Endothelial cell (in vitro differentiated cells): ENCODE measurements at regions not wholly inside any gene's neighbourhood (a gene's known extent, or its start where the extent isn't known, plus 50 kb on each side); places are given as distances from the start of the nearest gene placed in this dataset.

ENCODE experiments used
- DNase-seq: peaks from one replicate; pipeline ENCODE4 v3.0.0; 2021; ENCODE audit warnings: low spot score
- H3K27ac Mint-ChIP-seq: one replicate; pipeline ENCODE4 v1.8.0; 2021; ENCODE audit warnings: mixed read lengths, inconsistent platforms; ENCODE audit not compliant: unreplicated experiment
- H3K27me3 Mint-ChIP-seq: one replicate; pipeline ENCODE4 v1.8.0; 2021; ENCODE audit warnings: mild to moderate bottlenecking, moderate library complexity, mixed read lengths, inconsistent platforms; ENCODE audit not compliant: unreplicated experiment
- H3K36me3 Mint-ChIP-seq: one replicate; pipeline ENCODE4 v1.8.0; 2021; ENCODE audit warnings: mild to moderate bottlenecking, low read depth, mixed read lengths, inconsistent platforms; ENCODE audit not compliant: unreplicated experiment
- H3K4me1 Mint-ChIP-seq: one replicate; pipeline ENCODE4 v1.8.0; 2021; ENCODE audit warnings: mild to moderate bottlenecking, mixed read lengths, inconsistent platforms; ENCODE audit not compliant: unreplicated experiment
- H3K4me3 Mint-ChIP-seq: one replicate; pipeline ENCODE4 v1.8.0; 2021; ENCODE audit warnings: mild to moderate bottlenecking, mixed read lengths, inconsistent platforms; ENCODE audit not compliant: unreplicated experiment
- H3K9me3 Mint-ChIP-seq: one replicate; pipeline ENCODE4 v1.8.0; 2021; ENCODE audit warnings: mixed read lengths, inconsistent platforms; ENCODE audit not compliant: unreplicated experiment
- CTCF ChIP-seq: fragments of 200-600 bp; sonication (generic); IDR thresholded peaks from one replicate; pipeline ENCODE4 v1.5.0; 2021; ENCODE audit warnings: antibody characterized with exemption; ENCODE audit not compliant: unreplicated experiment

GRCh38 chr15:93232845-93233244 lies 143.8 kb upstream of the RGMA start:
- TF ChIP-seq CTCF, result no peak

GRCh38 chr15:93231994-93232393 lies 143.0 kb upstream of the RGMA start:
- H3K4me1 Mint-ChIP-seq, result peaks cover 23% of the 10 kb centered on the region
- H3K27me3 Mint-ChIP-seq, result peaks cover 1% of the 10 kb centered on the region

More at GRCh38 chr15:93232845-93233244, 143.8 kb upstream of the RGMA start:
- no peak overlapping the region for H3K4me3 Mint-ChIP-seq
- DNase-seq, result no peak
- no peaks in the 10 kb centered on the region for H3K9me3 Mint-ChIP-seq
- peaks cover 1% of the 10 kb centered on the region for H3K27me3 Mint-ChIP-seq
- peaks cover 23% of the 10 kb centered on the region for H3K4me1 Mint-ChIP-seq
- no peaks in the 10 kb centered on the region for H3K36me3 Mint-ChIP-seq
- no peak overlapping the region for H3K27ac Mint-ChIP-seq

GRCh38 chr15:93231261-93231925 lies 142.4 kb upstream of the RGMA start:
- no peak for DNase-seq
- H3K27ac Mint-ChIP-seq, result no peak overlapping the region
- H3K4me1 Mint-ChIP-seq, result peaks cover 21% of the 10 kb centered on the region
- H3K9me3 Mint-ChIP-seq, result no peaks in the 10 kb centered on the region
- no peak overlapping the region for H3K4me3 Mint-ChIP-seq
- H3K36me3 Mint-ChIP-seq, result no peaks in the 10 kb centered on the region
- H3K27me3 Mint-ChIP-seq, result peaks cover 1% of the 10 kb centered on the region
- no peak for TF ChIP-seq CTCF

More at GRCh38 chr15:93231994-93232393, 143.0 kb upstream of the RGMA start:
- no peak overlapping the region for H3K4me3 Mint-ChIP-seq
- H3K27ac Mint-ChIP-seq, result no peak overlapping the region
- DNase-seq, result no peak
- no peaks in the 10 kb centered on the region for H3K9me3 Mint-ChIP-seq
- H3K36me3 Mint-ChIP-seq, result no peaks in the 10 kb centered on the region
- TF ChIP-seq CTCF, result no peak

GRCh38 chr15:93228546-93228945 lies 139.5 kb upstream of the RGMA start:
- H3K9me3 Mint-ChIP-seq, result no peaks in the 10 kb centered on the region
- no peaks in the 10 kb centered on the region for H3K36me3 Mint-ChIP-seq
- peaks cover 18% of the 10 kb centered on the region for H3K4me1 Mint-ChIP-seq
- H3K27ac Mint-ChIP-seq, result no peak overlapping the region
- no peaks in the 10 kb centered on the region for H3K27me3 Mint-ChIP-seq
- H3K4me3 Mint-ChIP-seq, result no peak overlapping the region
- no peak for TF ChIP-seq CTCF
- DNase-seq, result no peak

GRCh38 chr15:93223803-93224202 lies 134.8 kb upstream of the RGMA start:
- no peaks in the 10 kb centered on the region for H3K36me3 Mint-ChIP-seq
- no peak overlapping the region for H3K4me3 Mint-ChIP-seq
- no peaks in the 10 kb centered on the region for H3K27me3 Mint-ChIP-seq
- no peak overlapping the region for H3K27ac Mint-ChIP-seq
- H3K9me3 Mint-ChIP-seq, result no peaks in the 10 kb centered on the region
- DNase-seq, result no peak
- no peak for TF ChIP-seq CTCF
- H3K4me1 Mint-ChIP-seq, result peaks cover 3% of the 10 kb centered on the region
